Occipital lobe (tissue), 1 donor: ENCODE measurements at regions not wholly inside any gene's neighbourhood (a gene's known extent, or its start where the extent isn't known, plus 50 kb on each side); places are given as distances from the start of the nearest gene placed in this dataset.
"Not testable (repeated sequence)": the region's sequence is repeated elsewhere in the genome, so short reads cannot be mapped to it uniquely, and the experiment has no call there.

Experiments used
- DNase-seq: peaks from one replicate; lab custom pipeline; 2025; lab: John Stamatoyannopoulos, UW

GRCh38 chr12:97713270-97713669, 250.7 kb downstream of the RMST start:
- no peak for DNase-seq

- DNase-seq, result no peak
Measured at GRCh38 chr12:97714107-97714563, 251.5 kb downstream of the RMST start.

- DNase-seq, result no peak
Measured at GRCh38 chr12:97716356-97716755, 253.8 kb downstream of the RMST start.

GRCh38 chr12:97723801-97724200, 261.2 kb downstream of the RMST start:
- not testable (repeated sequence) for DNase-seq

GRCh38 chr12:97745406-97746101, 282.9 kb downstream of the RMST start:
- no peak for DNase-seq

GRCh38 chr12:97748298-97748697, 285.7 kb downstream of the RMST start:
- no peak for DNase-seq

- DNase-seq, result no peak
Measured at GRCh38 chr12:97751704-97752103, 289.1 kb downstream of the RMST start.

- no peak for DNase-seq
Measured at GRCh38 chr12:97752129-97752528, 289.5 kb downstream of the RMST start.

GRCh38 chr12:97753332-97753731, 290.7 kb downstream of the RMST start:
- DNase-seq, result no peak

GRCh38 chr12:97754306-97754705, 291.7 kb downstream of the RMST start:
- DNase-seq, result no peak

GRCh38 chr12:97756066-97756666, 293.6 kb downstream of the RMST start:
- peak; percentile 1 for DNase-seq

GRCh38 chr12:97756741-97757140, 294.1 kb downstream of the RMST start:
- no peak for DNase-seq

GRCh38 chr12:97757481-97758193, 295.0 kb downstream of the RMST start:
- DNase-seq, result no peak

- DNase-seq, result no peak
Measured at GRCh38 chr12:97758194-97758501, 295.5 kb downstream of the RMST start.

- DNase-seq, result no peak
Measured at GRCh38 chr12:97758586-97758985, 296.0 kb downstream of the RMST start.

GRCh38 chr12:97760601-97761000, 298.0 kb downstream of the RMST start:
- no peak for DNase-seq

- no peak for DNase-seq
Measured at GRCh38 chr12:97763113-97763512, 300.5 kb downstream of the RMST start.

GRCh38 chr12:97764700-97765099, 302.1 kb downstream of the RMST start:
- DNase-seq, result no peak

- DNase-seq, result no peak
Measured at GRCh38 chr12:97767347-97767746, 304.7 kb downstream of the RMST start.

GRCh38 chr12:97778111-97778510, 315.5 kb downstream of the RMST start:
- DNase-seq, result no peak

GRCh38 chr12:97781342-97781741, 318.7 kb downstream of the RMST start:
- DNase-seq, result no peak

GRCh38 chr12:97784904-97785303, 322.3 kb downstream of the RMST start:
- DNase-seq, result no peak

GRCh38 chr12:97790281-97790680, 327.7 kb downstream of the RMST start:
- no peak for DNase-seq
